Cardiac muscle cell (in vitro differentiated cells and primary cell): ENCODE measurements at regions not wholly inside any gene's neighbourhood (a gene's known extent, or its start where the extent isn't known, plus 50 kb on each side); places are given as distances from the start of the nearest gene placed in this dataset.

ENCODE experiments used
- DNase-seq, 2 donors: peaks; one replicate each; pipeline versions ENCODE4 v3.0.0 to v3.0.0-alpha.2; 2010 to 2017; ENCODE audit warnings: low read depth in 1 of 2, low spot score in 1 of 2
- H3K27ac ChIP-seq: fragments of 200-600 bp; sonication (generic); 2 replicates; pipeline ENCODE4 v1.5.1; 2016
- H3K27me3 ChIP-seq: fragments of 200-600 bp; sonication (generic); 2 replicates; pipeline ENCODE4 v1.6.0; 2016; ENCODE audit warnings: control low read depth
- H3K36me3 ChIP-seq: fragments of 200-600 bp; sonication (generic); 2 replicates; pipeline ENCODE4 v1.5.1; 2016; ENCODE audit warnings: control low read depth
- H3K4me1 ChIP-seq: fragments of 200-600 bp; sonication (generic); 2 replicates; pipeline ENCODE4 v1.8.1; 2017; ENCODE audit warnings: low read depth, mild to moderate bottlenecking, mixed run types
- H3K4me3 ChIP-seq: fragments of 200-600 bp; sonication (generic); 2 replicates; pipeline ENCODE4 v1.5.1; 2016; ENCODE audit warnings: mild to moderate bottlenecking
- H3K9me3 ChIP-seq: fragments of 200-600 bp; sonication (generic); 2 replicates; pipeline ENCODE4 v1.5.1; 2017; ENCODE audit warnings: low read depth, mild to moderate bottlenecking, control low read depth
- TF ChIP-seq, protein P1 (sequence below): IDR thresholded peaks from 2 replicates; pipeline ENCODE4 v1.5.1; 2012; ENCODE audit warnings: low read depth, mild to moderate bottlenecking, low read length

- TF ChIP-seq, protein P1, sequence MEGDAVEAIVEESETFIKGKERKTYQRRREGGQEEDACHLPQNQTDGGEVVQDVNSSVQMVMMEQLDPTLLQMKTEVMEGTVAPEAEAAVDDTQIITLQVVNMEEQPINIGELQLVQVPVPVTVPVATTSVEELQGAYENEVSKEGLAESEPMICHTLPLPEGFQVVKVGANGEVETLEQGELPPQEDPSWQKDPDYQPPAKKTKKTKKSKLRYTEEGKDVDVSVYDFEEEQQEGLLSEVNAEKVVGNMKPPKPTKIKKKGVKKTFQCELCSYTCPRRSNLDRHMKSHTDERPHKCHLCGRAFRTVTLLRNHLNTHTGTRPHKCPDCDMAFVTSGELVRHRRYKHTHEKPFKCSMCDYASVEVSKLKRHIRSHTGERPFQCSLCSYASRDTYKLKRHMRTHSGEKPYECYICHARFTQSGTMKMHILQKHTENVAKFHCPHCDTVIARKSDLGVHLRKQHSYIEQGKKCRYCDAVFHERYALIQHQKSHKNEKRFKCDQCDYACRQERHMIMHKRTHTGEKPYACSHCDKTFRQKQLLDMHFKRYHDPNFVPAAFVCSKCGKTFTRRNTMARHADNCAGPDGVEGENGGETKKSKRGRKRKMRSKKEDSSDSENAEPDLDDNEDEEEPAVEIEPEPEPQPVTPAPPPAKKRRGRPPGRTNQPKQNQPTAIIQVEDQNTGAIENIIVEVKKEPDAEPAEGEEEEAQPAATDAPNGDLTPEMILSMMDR, result no peak
- Histone ChIP-seq H3K27me3 (no peaks in the 10 kb centered on the region), H3K4me1 (no peaks in the 10 kb centered on the region), H3K9me3 (no peaks in the 10 kb centered on the region), H3K4me3 (no peak overlapping the region), H3K36me3 (no peaks in the 10 kb centered on the region), H3K27ac (no peak overlapping the region)
- no peak for DNase-seq
Observed at GRCh38 chr7:142308326-142308725, 50.5 kb upstream of the PRSS58 start.
